Lung (tissue), 11 donors: ENCODE measurements at regions not wholly inside any gene's neighbourhood (a gene's known extent, or its start where the extent isn't known, plus 50 kb on each side); places are given as distances from the start of the nearest gene placed in this dataset.

ENCODE experiments used
- ATAC-seq: fragments of 200-7000 bp; cut with Tn5 transposase; one replicate; pipeline ENCODE4 v1.9.1; 2020; ENCODE audit warnings: moderate number of reproducible peaks; ENCODE audit not compliant: insufficient read depth, low FRiP score
- DNase-seq, 3 donors: peaks; one replicate each; pipeline ENCODE4 v3.0.0-alpha.2; 2013 to 2017
- H3K27ac ChIP-seq, 2 donors: one replicate each; pipeline ENCODE4 v1.5.1; 2013; ENCODE audit warnings: mild to moderate bottlenecking in 2 of 2, moderate library complexity in 2 of 2, control low read depth in 1 of 2, inconsistent platforms in 1 of 2, low read depth in 1 of 2, low read length in 1 of 2
- H3K27me3 ChIP-seq, 3 donors: one replicate each; pipeline ENCODE4 v1.5.1; 2013; ENCODE audit warnings: low read length in 2 of 3; ENCODE audit not compliant: control insufficient read depth in 3 of 3, insufficient read depth in 3 of 3
- H3K36me3 ChIP-seq, 4 donors: one replicate each; pipeline ENCODE4 v1.5.1; 2013; ENCODE audit warnings: low read length in 4 of 4, mild to moderate bottlenecking in 1 of 4, moderate library complexity in 1 of 4; ENCODE audit not compliant: control insufficient read depth in 4 of 4, insufficient read depth in 4 of 4
- H3K4me1 ChIP-seq, 5 donors: one replicate each; pipeline ENCODE4 v1.5.1; 2013; ENCODE audit warnings: low read length in 5 of 5, mild to moderate bottlenecking in 2 of 5, moderate library complexity in 1 of 5; ENCODE audit not compliant: control insufficient read depth in 5 of 5, insufficient read depth in 5 of 5
- H3K4me3 ChIP-seq: one replicate; pipeline ENCODE4 v1.5.1; 2013; ENCODE audit warnings: mild to moderate bottlenecking, control low read depth, moderate library complexity
- H3K9ac ChIP-seq, 2 donors: one replicate each; pipeline ENCODE4 v1.5.1; 2013; ENCODE audit warnings: low read length in 2 of 2, control low read depth in 1 of 2; ENCODE audit not compliant: insufficient read depth in 1 of 2
- H3K9me3 ChIP-seq, 4 donors: one replicate each; pipeline ENCODE4 v1.5.1; 2013; ENCODE audit warnings: low read length in 3 of 4, mild to moderate bottlenecking in 1 of 4, moderate library complexity in 1 of 4; ENCODE audit not compliant: control insufficient read depth in 4 of 4, insufficient read depth in 3 of 4
- WGBS, 2 donors: extraction: QIAGEN DNeasy Blood & Tissue Kit; methylation state at CpG; one replicate each; pipeline ENCODE4 v1.1.7; 2013; 5-methylcytosine and 5-hydroxymethylcytosine counted together
- TF ChIP-seq, protein P1 (sequence below): IDR thresholded peaks from 2 replicates; pipeline ENCODE4 v1.5.1; 2012; ENCODE audit warnings: mild to moderate bottlenecking; ENCODE audit errors: control extremely low read depth, extremely low read depth
- donor health status: control.
- donor health status: control.
- donor health status: Bipolar disorder and iron deficiency.
- donor health status: healthy.
- donor health status: DM: yes; HTN: yes; CAD: no.

DNA sequence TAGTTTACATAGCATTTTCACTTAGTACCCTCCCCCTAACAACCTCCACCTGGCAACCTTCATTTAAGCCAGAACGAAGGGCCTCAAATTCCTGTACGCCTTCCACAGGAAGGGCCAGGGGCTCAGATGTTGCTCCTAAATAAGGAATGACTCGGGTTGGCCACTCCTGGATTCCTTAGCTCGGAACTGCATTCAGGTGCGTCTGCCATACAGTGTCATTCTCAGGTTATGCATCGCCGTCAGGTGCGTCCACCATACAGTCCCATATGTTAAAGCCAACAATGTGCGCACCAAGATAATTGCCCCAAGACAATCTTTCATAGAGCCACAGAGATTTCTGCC, 53.5 kb upstream of the USP3 start:
- no peak overlapping the region for H3K4me3 ChIP-seq
- DNase-seq (no peak), ATAC-seq (no peak)
- TF ChIP-seq, protein P1, sequence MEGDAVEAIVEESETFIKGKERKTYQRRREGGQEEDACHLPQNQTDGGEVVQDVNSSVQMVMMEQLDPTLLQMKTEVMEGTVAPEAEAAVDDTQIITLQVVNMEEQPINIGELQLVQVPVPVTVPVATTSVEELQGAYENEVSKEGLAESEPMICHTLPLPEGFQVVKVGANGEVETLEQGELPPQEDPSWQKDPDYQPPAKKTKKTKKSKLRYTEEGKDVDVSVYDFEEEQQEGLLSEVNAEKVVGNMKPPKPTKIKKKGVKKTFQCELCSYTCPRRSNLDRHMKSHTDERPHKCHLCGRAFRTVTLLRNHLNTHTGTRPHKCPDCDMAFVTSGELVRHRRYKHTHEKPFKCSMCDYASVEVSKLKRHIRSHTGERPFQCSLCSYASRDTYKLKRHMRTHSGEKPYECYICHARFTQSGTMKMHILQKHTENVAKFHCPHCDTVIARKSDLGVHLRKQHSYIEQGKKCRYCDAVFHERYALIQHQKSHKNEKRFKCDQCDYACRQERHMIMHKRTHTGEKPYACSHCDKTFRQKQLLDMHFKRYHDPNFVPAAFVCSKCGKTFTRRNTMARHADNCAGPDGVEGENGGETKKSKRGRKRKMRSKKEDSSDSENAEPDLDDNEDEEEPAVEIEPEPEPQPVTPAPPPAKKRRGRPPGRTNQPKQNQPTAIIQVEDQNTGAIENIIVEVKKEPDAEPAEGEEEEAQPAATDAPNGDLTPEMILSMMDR = no peak
- peaks cover 0 to 9% (median 5%) of the 10 kb centered on the region in 5 donors for H3K4me1 ChIP-seq
- no peaks in the 10 kb centered on the region for H3K9me3 ChIP-seq
- WGBS, 2 donors = 92 to 98% methylated on average over 9 of the region's 9 CpGs
- no peak overlapping the region for H3K27ac ChIP-seq
- no peaks in the 10 kb centered on the region for H3K27me3 ChIP-seq
- no peaks in the 10 kb centered on the region for H3K36me3 ChIP-seq
- H3K9ac ChIP-seq = no peak overlapping the region

DNA sequence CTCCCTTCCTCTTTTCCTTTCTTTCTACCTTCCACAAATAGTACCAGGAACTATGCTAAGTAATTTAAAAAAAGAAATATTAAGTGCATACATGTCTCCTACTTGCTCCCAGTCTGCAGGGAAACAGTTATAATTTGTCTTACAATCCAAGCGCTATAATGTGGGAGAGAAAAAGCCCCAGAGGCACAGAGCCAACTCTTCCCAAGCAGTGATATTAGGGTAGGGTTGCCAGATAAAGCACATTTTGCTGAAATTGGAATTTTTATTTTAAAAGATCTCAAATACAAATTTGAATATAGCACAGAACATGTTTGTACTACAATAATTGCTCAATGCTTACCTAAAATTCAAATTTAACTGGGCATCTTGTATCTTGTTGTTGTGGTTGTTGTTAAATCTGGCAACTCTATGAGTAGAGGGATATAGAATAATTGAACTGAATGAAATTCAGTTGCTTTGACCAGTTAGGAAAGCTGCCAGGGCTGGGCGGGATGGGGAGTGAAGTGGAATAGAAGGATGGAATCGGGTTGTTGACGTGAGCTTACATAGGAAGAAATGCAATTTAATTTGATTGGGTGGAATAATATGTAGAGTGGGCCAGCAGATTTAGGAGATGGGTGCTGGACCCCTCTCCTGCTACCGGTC, 52.6 kb upstream of the USP3 start:
- Histone ChIP-seq H3K4me3 (no peak overlapping the region), H3K9ac (no peak overlapping the region), H3K9me3 (no peaks in the 10 kb centered on the region), H3K27ac (no peak overlapping the region), H3K36me3 (no peaks in the 10 kb centered on the region), H3K27me3 (no peaks in the 10 kb centered on the region), H3K4me1 (peaks cover 0 to 9% (median 5%) of the 10 kb centered on the region in 5 donors)
- peak in 2 of 3 donors; percentile 50 to 80 for DNase-seq
- TF ChIP-seq, protein P1 = no peak
- no peak for ATAC-seq
- 95 to 96% methylated on average over 5 of the region's 5 CpGs for WGBS, 2 donors

DNA sequence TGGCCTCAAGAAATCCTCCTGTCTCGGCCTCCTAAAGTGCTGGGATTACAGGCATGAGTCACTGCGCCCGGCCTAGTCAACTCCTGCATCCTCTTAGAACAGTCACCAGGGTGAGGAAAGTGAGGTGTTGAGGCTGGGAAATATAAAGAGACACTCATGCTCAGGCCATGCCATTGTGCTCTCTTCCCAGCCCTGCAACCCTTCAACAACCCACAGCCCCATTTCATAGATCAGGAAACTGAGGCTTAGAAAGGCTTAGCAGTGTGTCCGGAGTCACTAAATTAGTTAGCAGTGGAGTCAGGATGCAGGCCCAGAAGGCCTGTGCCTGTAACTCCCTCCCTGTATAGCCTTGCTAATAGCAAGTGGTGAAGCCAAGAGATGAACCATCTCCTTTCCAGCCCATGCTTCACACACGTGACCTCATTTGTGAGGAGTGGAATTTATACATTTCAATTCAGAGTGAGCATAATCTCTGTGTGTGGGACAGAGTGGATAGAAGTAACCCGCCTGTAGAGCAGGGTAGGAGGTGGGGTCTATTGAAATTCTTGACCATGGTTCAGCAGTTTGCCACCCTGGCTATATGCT, 51.7 kb upstream of the USP3 start:
- no peaks in the 10 kb centered on the region for H3K9me3 ChIP-seq
- ATAC-seq (no peak), DNase-seq (no peak)
- 92 to 96% methylated on average over 6 of the region's 6 CpGs for WGBS, 2 donors
- no peak overlapping the region for H3K27ac ChIP-seq
- TF ChIP-seq, protein P1 = no peak
- H3K27me3 ChIP-seq = no peaks in the 10 kb centered on the region
- H3K4me3 ChIP-seq = no peak overlapping the region
- H3K4me1 ChIP-seq = peaks cover 0 to 11% (median 4%) of the 10 kb centered on the region in 5 donors
- no peaks in the 10 kb centered on the region for H3K36me3 ChIP-seq
- no peak overlapping the region for H3K9ac ChIP-seq
